Neural cell (in vitro differentiated cells): ENCODE measurements at regions not wholly inside any gene's neighbourhood (a gene's known extent, or its start where the extent isn't known, plus 50 kb on each side); places are given as distances from the start of the nearest gene placed in this dataset.

ENCODE experiments used
- EZH2 ChIP-seq: fragments of 200-600, 300-800 bp; shearing (Covaris generic), sonication (generic); IDR thresholded peaks from 2 replicates; pipeline ENCODE4 v1.6.1; 2014; ENCODE audit warnings: antibody characterized with exemption, low read length, borderline replicate concordance, mild to moderate bottlenecking; ENCODE audit not compliant: insufficient read depth, poor library complexity, severe bottlenecking
- MXI1 ChIP-seq: fragments of 450-650 bp; conservative IDR thresholded peaks from 2 replicates; pipeline ENCODE4 v1.6.1; 2014; ENCODE audit warnings: antibody characterized with exemption, mild to moderate bottlenecking; ENCODE audit not compliant: poor library complexity, severe bottlenecking
- POLR2AphosphoS5 ChIP-seq: IDR thresholded peaks from 2 replicates; pipeline ENCODE4 v1.6.1; 2012
- REST ChIP-seq: IDR thresholded peaks from 2 replicates; pipeline ENCODE4 v1.6.1; 2012; ENCODE audit warnings: borderline replicate concordance
- SMC3 ChIP-seq: fragments of 450-650 bp; conservative IDR thresholded peaks from 2 replicates; pipeline ENCODE4 v1.6.1; 2014; ENCODE audit warnings: antibody characterized with exemption, mild to moderate bottlenecking, moderate library complexity; ENCODE audit not compliant: poor library complexity
- TF ChIP-seq, protein P1 (sequence below): fragments of 450-650 bp; IDR thresholded peaks from 2 replicates; pipeline ENCODE4 v1.5.1; 2014; ENCODE audit warnings: antibody characterized with exemption, mild to moderate bottlenecking, moderate library complexity; ENCODE audit not compliant: poor library complexity, severe bottlenecking

DNA sequence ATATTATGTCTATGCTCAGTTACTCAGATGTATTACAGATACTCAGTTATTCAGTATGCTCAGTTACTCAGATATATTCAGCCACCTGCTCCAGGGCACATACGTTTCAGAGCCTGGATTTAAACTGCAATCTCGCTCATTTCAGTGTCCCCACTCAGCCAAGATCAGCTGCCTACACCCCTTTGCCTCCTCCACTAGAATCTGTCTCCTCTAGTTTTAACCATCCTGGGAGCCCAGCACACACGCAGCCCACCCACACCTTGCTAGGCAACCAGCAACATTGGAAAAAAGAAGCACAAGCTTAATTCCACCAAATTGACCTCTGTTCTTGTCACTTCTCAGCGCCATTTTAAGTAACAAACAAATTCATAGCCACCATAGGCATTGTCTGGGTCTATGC, 246.2 kb downstream of the QDPR start:
- TF ChIP-seq, protein P1, sequence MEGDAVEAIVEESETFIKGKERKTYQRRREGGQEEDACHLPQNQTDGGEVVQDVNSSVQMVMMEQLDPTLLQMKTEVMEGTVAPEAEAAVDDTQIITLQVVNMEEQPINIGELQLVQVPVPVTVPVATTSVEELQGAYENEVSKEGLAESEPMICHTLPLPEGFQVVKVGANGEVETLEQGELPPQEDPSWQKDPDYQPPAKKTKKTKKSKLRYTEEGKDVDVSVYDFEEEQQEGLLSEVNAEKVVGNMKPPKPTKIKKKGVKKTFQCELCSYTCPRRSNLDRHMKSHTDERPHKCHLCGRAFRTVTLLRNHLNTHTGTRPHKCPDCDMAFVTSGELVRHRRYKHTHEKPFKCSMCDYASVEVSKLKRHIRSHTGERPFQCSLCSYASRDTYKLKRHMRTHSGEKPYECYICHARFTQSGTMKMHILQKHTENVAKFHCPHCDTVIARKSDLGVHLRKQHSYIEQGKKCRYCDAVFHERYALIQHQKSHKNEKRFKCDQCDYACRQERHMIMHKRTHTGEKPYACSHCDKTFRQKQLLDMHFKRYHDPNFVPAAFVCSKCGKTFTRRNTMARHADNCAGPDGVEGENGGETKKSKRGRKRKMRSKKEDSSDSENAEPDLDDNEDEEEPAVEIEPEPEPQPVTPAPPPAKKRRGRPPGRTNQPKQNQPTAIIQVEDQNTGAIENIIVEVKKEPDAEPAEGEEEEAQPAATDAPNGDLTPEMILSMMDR, result no peak
- no peak for TF ChIP-seq EZH2
- TF ChIP-seq POLR2AphosphoS5, result no peak
- no peak for TF ChIP-seq MXI1
- TF ChIP-seq SMC3, result no peak
- no peak for TF ChIP-seq REST
